NCI-H345 treated with DMSO at 0.1 percent for 48 hours (cell line): ENCODE measurements at regions not wholly inside any gene's neighbourhood (a gene's known extent, or its start where the extent isn't known, plus 50 kb on each side); places are given as distances from the start of the nearest gene placed in this dataset.
"Not testable (repeated sequence)": the region's sequence is repeated elsewhere in the genome, so short reads cannot be mapped to it uniquely, and the experiment has no call there.

ENCODE experiments used
- DNase-seq: peaks from one replicate; lab custom pipeline; 2025; ENCODE audit not compliant: unreplicated experiment; lab: John Stamatoyannopoulos, UW

GRCh38 chr13:21261487-21262216, 85.2 kb downstream of the MRPL57 start:
- not testable (repeated sequence) for DNase-seq

- DNase-seq, result not testable (repeated sequence)
These were observed 87.5 kb downstream of the MRPL57 start for GRCh38 chr13:21263909-21264308.

GRCh38 chr13:21268485-21268884, 92.0 kb downstream of the MRPL57 start:
- not testable (repeated sequence) for DNase-seq

- DNase-seq, result not testable (repeated sequence)
These were observed 96.0 kb downstream of the MRPL57 start for GRCh38 chr13:21272439-21272838.

GRCh38 chr13:21274457-21274856, 98.0 kb downstream of the MRPL57 start:
- DNase-seq, result not testable (repeated sequence)

GRCh38 chr13:21282065-21282464, 105.6 kb downstream of the MRPL57 start:
- DNase-seq, result no peak

- no peak for DNase-seq
These were observed 111.0 kb downstream of the MRPL57 start for GRCh38 chr13:21287331-21287907.

- DNase-seq, result no peak
These were observed 113.0 kb downstream of the MRPL57 start for GRCh38 chr13:21289475-21289874.

- DNase-seq, result not testable (repeated sequence)
These were observed 114.1 kb downstream of the MRPL57 start for GRCh38 chr13:21290442-21291002.

- DNase-seq, result no peak
These were observed 115.4 kb downstream of the MRPL57 start for GRCh38 chr13:21291840-21292239.

GRCh38 chr13:21296991-21297390, 120.5 kb downstream of the MRPL57 start:
- DNase-seq, result peak; percentile 70

- peak; percentile 44 for DNase-seq
These were observed 121.0 kb downstream of the MRPL57 start for GRCh38 chr13:21297447-21297846.

GRCh38 chr13:21297914-21298831, 121.7 kb downstream of the MRPL57 start:
- peak; percentile 71 for DNase-seq

- no peak for DNase-seq
These were observed 127.8 kb downstream of the MRPL57 start for GRCh38 chr13:21304256-21304655.

GRCh38 chr13:21306300-21307073, 130.0 kb downstream of the MRPL57 start:
- not testable (repeated sequence) for DNase-seq

GRCh38 chr13:21307158-21307557, 130.7 kb downstream of the MRPL57 start:
- DNase-seq, result not testable (repeated sequence)

GRCh38 chr13:21308906-21309305, 132.4 kb downstream of the MRPL57 start:
- no peak for DNase-seq

GRCh38 chr13:21309542-21310172, 133.2 kb downstream of the MRPL57 start:
- no peak for DNase-seq

- DNase-seq, result no peak
These were observed 133.8 kb downstream of the MRPL57 start for GRCh38 chr13:21310220-21310619.

GRCh38 chr13:21314976-21315375, 138.5 kb downstream of the MRPL57 start:
- DNase-seq, result not testable (repeated sequence)
